Activated naive CD4-positive, alpha-beta T cell treated with anti-CD3 and anti-CD28 coated beads for 36 hours (primary cell): ENCODE measurements at regions not wholly inside any gene's neighbourhood (a gene's known extent, or its start where the extent isn't known, plus 50 kb on each side); places are given as distances from the start of the nearest gene placed in this dataset.
"Not testable (repeated sequence)": the region's sequence is repeated elsewhere in the genome, so short reads cannot be mapped to it uniquely, and the experiment has no call there.

Experiments used
- CTCF ChIA-PET: fragments of 350-600 bp; sonication (Branson Sonifier 250); formaldehyde crosslinking; loops from one replicate; lab custom pipeline; 2021; ENCODE audit warnings: antibody characterized with exemption; lab: Charles Lee
- DNase-seq: peaks from one replicate; pipeline ENCODE4 v3.0.0-alpha.2; 2020
- H3K27ac Mint-ChIP-seq: one replicate; pipeline ENCODE4 v1.8.0; 2021; ENCODE audit warnings: mild to moderate bottlenecking, mixed read lengths
- H3K27me3 Mint-ChIP-seq: one replicate; pipeline ENCODE4 v1.8.0; 2021; ENCODE audit warnings: low read depth, mixed read lengths
- H3K36me3 Mint-ChIP-seq: one replicate; pipeline ENCODE4 v1.8.0; 2021; ENCODE audit warnings: low read depth, mixed read lengths
- H3K4me1 Mint-ChIP-seq: one replicate; pipeline ENCODE4 v1.8.0; 2021; ENCODE audit warnings: low read depth, mixed read lengths
- H3K4me3 Mint-ChIP-seq: one replicate; pipeline ENCODE4 v1.8.0; 2021; ENCODE audit warnings: mild to moderate bottlenecking, moderate library complexity, mixed read lengths
- H3K9me3 Mint-ChIP-seq: one replicate; pipeline ENCODE4 v1.8.0; 2021; ENCODE audit warnings: mixed read lengths
- intact Hi-C: fragments of 100-400 bp; cut with micrococcal nuclease; formaldehyde crosslinking; loops from one replicate; pipeline ENCODE4 v1.15.1; 2023

GRCh38 chr5:124822647-124823046, 76.2 kb upstream of the ZNF608 start:
- Mint-ChIP-seq H3K27ac (no peak overlapping the region), H3K36me3 (no peaks in the 10 kb centered on the region), H3K27me3 (no peaks in the 10 kb centered on the region), H3K4me1 (no peaks in the 10 kb centered on the region), H3K4me3 (no peak overlapping the region), H3K9me3 (no peaks in the 10 kb centered on the region)
- intact Hi-C loops, result no loop called here
- CTCF ChIA-PET, result no interaction called here
- DNase-seq, result no peak

- H3K4me3 Mint-ChIP-seq, result no peak overlapping the region
- no peaks in the 10 kb centered on the region for H3K27me3 Mint-ChIP-seq
- DNase-seq, result no peak
- no peaks in the 10 kb centered on the region for H3K36me3 Mint-ChIP-seq
- no peaks in the 10 kb centered on the region for H3K9me3 Mint-ChIP-seq
- H3K27ac Mint-ChIP-seq, result no peak overlapping the region
- CTCF ChIA-PET, result no interaction called here
- H3K4me1 Mint-ChIP-seq, result no peaks in the 10 kb centered on the region
- intact Hi-C loops, result no loop called here
Measured at GRCh38 chr5:124823380-124823779, 76.9 kb upstream of the ZNF608 start.

- H3K36me3 Mint-ChIP-seq, result no peaks in the 10 kb centered on the region
- intact Hi-C loops, result no loop called here
- H3K9me3 Mint-ChIP-seq, result no peaks in the 10 kb centered on the region
- no peak overlapping the region for H3K4me3 Mint-ChIP-seq
- H3K27ac Mint-ChIP-seq, result no peak overlapping the region
- no peaks in the 10 kb centered on the region for H3K4me1 Mint-ChIP-seq
- CTCF ChIA-PET, result no interaction called here
- peaks cover 4% of the 10 kb centered on the region for H3K27me3 Mint-ChIP-seq
- no peak for DNase-seq
Measured at GRCh38 chr5:124824637-124825158, 78.3 kb upstream of the ZNF608 start.

GRCh38 chr5:124825250-124825982, 79.0 kb upstream of the ZNF608 start:
- Mint-ChIP-seq H3K4me1 (no peaks in the 10 kb centered on the region), H3K4me3 (no peak overlapping the region), H3K27ac (no peak overlapping the region), H3K27me3 (peaks cover 4% of the 10 kb centered on the region), H3K36me3 (no peaks in the 10 kb centered on the region), H3K9me3 (no peaks in the 10 kb centered on the region)
- CTCF ChIA-PET, result no interaction called here
- intact Hi-C loops, result no loop called here
- DNase-seq, result no peak

- Mint-ChIP-seq H3K9me3 (no peaks in the 10 kb centered on the region), H3K36me3 (no peaks in the 10 kb centered on the region), H3K27me3 (peaks cover 4% of the 10 kb centered on the region), H3K4me3 (no peak overlapping the region), H3K4me1 (no peaks in the 10 kb centered on the region), H3K27ac (no peak overlapping the region)
- intact Hi-C loops, result no loop called here
- no peak for DNase-seq
- CTCF ChIA-PET, result no interaction called here
Measured at GRCh38 chr5:124825983-124826337, 79.5 kb upstream of the ZNF608 start.

GRCh38 chr5:124828731-124829234, 82.3 kb upstream of the ZNF608 start:
- Mint-ChIP-seq H3K9me3 (no peaks in the 10 kb centered on the region), H3K36me3 (no peaks in the 10 kb centered on the region), H3K4me3 (no peak overlapping the region), H3K27ac (no peak overlapping the region), H3K27me3 (peaks cover 4% of the 10 kb centered on the region), H3K4me1 (no peaks in the 10 kb centered on the region)
- CTCF ChIA-PET, result no interaction called here
- no peak for DNase-seq
- intact Hi-C loops, result no loop called here

- no peaks in the 10 kb centered on the region for H3K9me3 Mint-ChIP-seq
- CTCF ChIA-PET, result no interaction called here
- intact Hi-C loops, result no loop called here
- H3K4me1 Mint-ChIP-seq, result no peaks in the 10 kb centered on the region
- H3K27ac Mint-ChIP-seq, result no peak overlapping the region
- DNase-seq, result no peak
- no peak overlapping the region for H3K4me3 Mint-ChIP-seq
- no peaks in the 10 kb centered on the region for H3K36me3 Mint-ChIP-seq
- H3K27me3 Mint-ChIP-seq, result peaks cover 10% of the 10 kb centered on the region
Measured at GRCh38 chr5:124831687-124832240, 85.3 kb upstream of the ZNF608 start.

- CTCF ChIA-PET, result no interaction called here
- Mint-ChIP-seq H3K36me3 (no peaks in the 10 kb centered on the region), H3K27me3 (peaks cover 10% of the 10 kb centered on the region), H3K27ac (no peak overlapping the region), H3K9me3 (no peaks in the 10 kb centered on the region), H3K4me3 (no peak overlapping the region), H3K4me1 (no peaks in the 10 kb centered on the region)
- intact Hi-C loops, result no loop called here
- DNase-seq, result no peak
Measured at GRCh38 chr5:124832510-124832909, 86.1 kb upstream of the ZNF608 start.

GRCh38 chr5:124836314-124836713, 89.9 kb upstream of the ZNF608 start:
- H3K27me3 Mint-ChIP-seq, H3K4me3 Mint-ChIP-seq, CTCF ChIA-PET, H3K9me3 Mint-ChIP-seq, intact Hi-C loops, H3K4me1 Mint-ChIP-seq, H3K36me3 Mint-ChIP-seq, H3K27ac Mint-ChIP-seq, DNase-seq: not testable (repeated sequence)

DNA sequence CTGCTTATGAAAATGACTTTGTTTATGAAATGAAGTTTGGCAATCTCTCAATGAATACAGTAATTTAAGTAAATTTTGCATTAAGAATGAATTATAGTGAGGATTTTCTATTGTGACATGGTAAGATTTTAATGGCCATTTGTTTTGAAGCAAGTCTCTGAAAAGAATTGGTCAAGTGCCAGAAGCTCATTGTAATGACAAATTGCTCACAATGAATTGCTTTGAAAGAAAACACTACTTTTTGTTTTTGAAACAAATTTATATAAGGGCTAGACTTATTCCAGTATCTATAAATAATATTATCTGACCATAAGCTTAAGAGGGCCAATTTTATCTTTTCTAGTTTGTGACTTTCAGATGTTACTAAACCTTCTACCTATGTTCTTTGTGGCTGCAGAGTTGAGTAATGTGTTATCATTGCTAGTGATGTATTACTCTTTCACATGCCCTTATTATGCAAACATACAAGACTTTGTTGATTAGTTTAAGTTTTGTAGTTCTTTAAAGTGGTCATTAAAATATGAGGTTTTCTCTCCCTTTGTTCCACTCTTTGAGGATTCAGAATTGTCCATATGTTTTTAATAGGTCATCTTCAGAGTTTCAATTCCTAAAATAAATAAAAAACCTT, 93.0 kb upstream of the ZNF608 start:
- Mint-ChIP-seq H3K27ac (no peak overlapping the region), H3K9me3 (no peaks in the 10 kb centered on the region)

GRCh38 chr5:124841829-124842712, 95.6 kb upstream of the ZNF608 start:
- Mint-ChIP-seq H3K36me3 (no peaks in the 10 kb centered on the region), H3K4me3 (no peak overlapping the region), H3K4me1 (no peaks in the 10 kb centered on the region), H3K9me3 (peaks cover 3% of the 10 kb centered on the region), H3K27ac (no peak overlapping the region), H3K27me3 (no peaks in the 10 kb centered on the region)
- no peak for DNase-seq
- intact Hi-C loops, result no loop called here
- CTCF ChIA-PET, result no interaction called here

More for the DNA sequence above, 93.0 kb upstream of the ZNF608 start:
- Mint-ChIP-seq H3K36me3 (no peaks in the 10 kb centered on the region), H3K4me3 (no peak overlapping the region), H3K4me1 (no peaks in the 10 kb centered on the region), H3K27me3 (peaks cover 6% of the 10 kb centered on the region)
- no peak for DNase-seq
- CTCF ChIA-PET, result no interaction called here
- intact Hi-C loops, result no loop called here
